Central memory CD4-positive, alpha-beta T cell (primary cell): ENCODE measurements at regions not wholly inside any gene's neighbourhood (a gene's known extent, or its start where the extent isn't known, plus 50 kb on each side); places are given as distances from the start of the nearest gene placed in this dataset.
"Not testable (repeated sequence)": the region's sequence is repeated elsewhere in the genome, so short reads cannot be mapped to it uniquely, and the experiment has no call there.

Experiments
- DNase-seq: peaks from one replicate; pipeline ENCODE4 v3.0.0; 2022

GRCh38 chr3:10667901-10668476 lies 148.0 kb upstream of the SLC6A11 start:
- DNase-seq: no peak

DNA sequence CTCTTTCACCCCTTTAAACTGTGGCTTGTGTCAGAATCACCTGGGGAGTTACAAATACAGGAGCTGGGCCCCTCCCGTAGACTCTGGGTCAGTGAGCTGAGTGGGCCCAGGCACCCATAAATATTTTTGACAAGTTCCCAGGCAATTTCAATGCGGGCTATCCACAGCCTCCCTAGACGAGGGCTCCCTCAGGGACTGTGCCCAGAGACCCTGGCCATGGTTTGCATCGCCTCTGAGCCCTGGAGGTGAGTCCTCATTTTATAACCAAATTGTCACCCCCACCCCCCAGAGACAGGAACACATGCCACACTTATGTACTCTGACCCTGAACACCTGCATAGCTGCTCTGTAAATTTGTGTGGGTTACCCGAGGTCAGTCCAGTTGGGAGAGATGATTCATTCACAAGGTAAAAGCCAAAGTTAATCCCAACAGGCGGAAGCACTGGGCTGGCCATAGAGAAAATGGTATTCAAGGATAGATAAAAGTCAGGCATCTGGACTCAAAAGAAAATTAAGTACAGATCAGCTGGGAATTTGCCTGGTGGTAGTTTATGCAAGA lies 146.5 kb upstream of the SLC6A11 start:
- DNase-seq: no peak

- DNase-seq: no peak
These were observed 143.6 kb upstream of the SLC6A11 start for GRCh38 chr3:10672422-10672821.

DNA sequence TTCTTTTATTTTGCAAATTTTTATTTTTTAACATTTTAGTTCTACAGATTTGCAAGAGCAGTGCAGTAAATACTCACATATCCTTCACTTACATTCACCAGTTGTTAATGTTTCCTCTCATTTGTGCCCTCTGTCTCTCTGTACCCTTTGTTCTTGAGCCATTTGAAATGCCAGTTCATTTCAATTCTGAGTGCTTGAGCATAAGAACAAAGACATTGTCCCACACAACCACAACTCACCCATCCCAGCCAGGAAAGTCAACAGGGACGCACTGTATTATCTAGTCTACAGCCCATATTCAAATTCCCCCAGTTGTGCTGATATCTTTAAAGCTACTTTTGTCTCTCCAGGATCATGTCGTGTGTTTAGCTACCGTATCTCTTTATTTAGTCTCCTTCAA lies 141.4 kb upstream of the SLC6A11 start:
- no peak for DNase-seq

DNA sequence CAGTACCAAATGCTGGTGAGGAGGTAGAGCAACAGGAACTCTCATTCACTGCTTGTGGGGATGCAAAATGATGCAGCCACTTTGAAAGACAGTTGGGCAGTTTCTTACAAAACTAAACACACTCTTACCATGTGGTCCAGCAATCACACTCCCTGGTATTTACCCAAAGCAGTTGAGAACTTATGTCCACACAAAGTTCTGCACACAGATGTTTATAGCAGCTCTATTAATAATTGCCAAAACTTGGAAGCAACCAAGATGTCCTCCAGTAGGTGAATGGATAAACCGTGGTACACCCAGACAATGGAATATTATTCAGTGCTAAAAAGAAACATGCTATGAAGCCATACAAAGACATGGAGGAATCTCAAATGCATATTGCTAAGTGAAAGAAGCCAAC lies 139.1 kb upstream of the SLC6A11 start:
- no peak for DNase-seq

- no peak for DNase-seq
These were observed 137.1 kb upstream of the SLC6A11 start for GRCh38 chr3:10678796-10679376.

DNA sequence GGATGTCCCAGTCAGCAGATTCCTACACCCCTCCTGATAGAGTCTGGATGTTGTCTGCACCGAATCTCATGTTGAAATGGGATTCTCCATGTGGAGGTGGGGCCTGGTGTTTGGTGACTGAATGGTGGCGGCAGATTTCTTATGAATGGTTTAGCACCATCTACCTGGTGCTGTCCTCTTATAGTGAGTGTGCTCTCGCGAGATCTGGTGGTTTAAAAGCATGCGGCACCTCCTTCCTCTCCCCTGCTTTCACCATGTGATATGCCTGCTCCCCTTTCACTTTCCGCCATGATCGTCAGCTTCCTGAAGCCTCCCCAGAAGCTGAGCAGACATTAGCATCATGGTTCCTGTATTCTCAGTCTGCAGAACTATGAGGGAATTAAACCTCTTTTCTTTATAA lies 135.2 kb upstream of the SLC6A11 start:
- no peak for DNase-seq

- no peak for DNase-seq
These were observed 133.3 kb upstream of the SLC6A11 start for GRCh38 chr3:10682692-10683091.

DNA sequence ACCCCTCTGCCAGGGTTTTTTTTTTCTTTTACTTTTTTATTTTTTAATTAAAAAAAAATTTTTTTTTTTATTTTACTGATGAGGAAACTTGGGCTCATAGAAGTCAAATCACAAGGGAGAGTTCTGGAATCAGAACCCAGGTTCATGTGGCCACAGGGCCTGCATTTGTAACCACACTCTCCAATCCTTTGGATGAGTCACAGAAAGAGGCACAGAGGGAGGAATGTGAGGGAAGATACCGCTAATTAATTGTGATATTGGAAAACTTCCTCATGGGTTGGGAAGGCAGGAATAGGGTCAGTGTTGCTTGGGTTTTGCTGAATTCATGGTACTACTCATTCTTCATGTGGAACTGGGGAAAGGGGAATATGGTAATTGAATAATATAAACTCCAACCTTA lies 132.9 kb upstream of the SLC6A11 start:
- no peak for DNase-seq

GRCh38 chr3:10688126-10688525 lies 127.9 kb upstream of the SLC6A11 start:
- no peak for DNase-seq

DNA sequence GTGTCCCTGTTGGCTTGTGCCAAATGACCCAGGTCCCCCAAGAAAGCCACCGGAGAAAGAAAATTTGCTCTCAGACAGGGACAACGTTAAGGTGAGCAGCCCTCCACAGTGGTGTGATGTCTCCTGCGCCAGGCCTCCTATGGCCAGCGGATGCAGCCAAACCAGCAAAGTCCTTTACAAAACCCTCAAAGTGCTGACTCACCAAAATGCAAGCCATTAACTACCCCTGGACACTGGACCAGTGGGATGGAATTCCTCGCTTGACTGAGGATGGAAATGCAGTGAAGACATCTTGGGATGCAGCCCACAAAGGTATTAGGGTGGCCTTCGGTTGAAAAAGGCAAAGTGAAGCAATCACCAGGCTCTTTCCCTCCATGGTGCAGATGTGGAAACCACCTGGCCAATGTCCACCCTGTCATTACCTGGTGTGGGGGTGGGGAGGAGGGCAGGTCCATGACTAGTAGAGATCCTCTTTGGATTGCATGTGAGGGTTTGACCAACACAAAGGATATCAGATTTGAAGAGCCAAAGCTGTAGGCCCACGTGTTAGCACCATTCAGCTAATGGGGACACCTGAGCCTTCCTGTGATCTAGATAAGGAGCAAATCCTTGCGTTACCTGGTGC lies 127.4 kb upstream of the SLC6A11 start:
- DNase-seq: no peak

DNA sequence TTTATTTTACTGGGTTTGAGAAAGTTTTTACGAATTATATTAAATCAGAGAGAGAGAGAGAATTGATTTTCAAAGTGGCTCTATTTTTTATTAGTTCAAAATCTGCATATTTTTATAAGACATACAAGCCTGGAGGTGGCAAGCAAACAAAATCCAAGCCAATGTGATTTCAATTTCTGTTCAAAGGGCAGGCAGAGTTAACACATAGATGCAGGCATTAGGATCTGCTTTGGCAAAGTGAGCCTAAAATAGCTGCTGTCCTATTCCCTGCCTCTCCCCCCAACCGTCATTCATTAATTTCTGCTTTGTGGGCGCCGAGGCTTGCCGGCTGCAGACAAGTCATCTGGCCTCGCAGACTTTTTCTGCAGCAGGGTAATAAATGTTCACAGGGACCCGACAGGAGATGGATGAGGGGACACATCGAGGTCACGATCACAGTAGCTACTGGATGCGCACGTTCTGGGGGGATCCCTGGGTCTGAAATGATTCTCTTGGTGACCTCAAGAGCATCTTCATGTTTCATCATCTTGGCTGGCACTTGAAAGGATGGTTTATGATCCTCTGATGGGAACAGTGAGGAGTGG lies 123.9 kb upstream of the SLC6A11 start:
- DNase-seq: no peak

GRCh38 chr3:10693457-10693856 lies 122.6 kb upstream of the SLC6A11 start:
- DNase-seq: no peak

DNA sequence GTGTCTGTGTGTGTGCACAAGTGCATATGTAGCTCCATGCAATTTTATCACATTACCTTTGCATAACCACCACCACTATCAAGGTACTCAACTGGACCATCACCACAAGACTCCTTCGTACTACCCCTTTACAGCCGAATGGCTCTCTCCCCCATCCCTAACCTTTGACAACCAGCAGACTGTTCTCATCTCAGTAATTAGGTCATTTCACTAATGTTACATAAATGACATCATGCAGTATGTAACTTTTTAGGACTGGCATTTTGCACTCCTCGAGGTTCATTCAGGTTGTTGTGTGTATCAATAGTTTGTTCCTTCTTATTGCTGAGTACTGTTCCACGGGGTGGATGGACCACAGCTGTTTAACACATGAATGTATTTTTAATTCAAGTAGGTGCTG lies 121.8 kb upstream of the SLC6A11 start:
- no peak for DNase-seq

DNA sequence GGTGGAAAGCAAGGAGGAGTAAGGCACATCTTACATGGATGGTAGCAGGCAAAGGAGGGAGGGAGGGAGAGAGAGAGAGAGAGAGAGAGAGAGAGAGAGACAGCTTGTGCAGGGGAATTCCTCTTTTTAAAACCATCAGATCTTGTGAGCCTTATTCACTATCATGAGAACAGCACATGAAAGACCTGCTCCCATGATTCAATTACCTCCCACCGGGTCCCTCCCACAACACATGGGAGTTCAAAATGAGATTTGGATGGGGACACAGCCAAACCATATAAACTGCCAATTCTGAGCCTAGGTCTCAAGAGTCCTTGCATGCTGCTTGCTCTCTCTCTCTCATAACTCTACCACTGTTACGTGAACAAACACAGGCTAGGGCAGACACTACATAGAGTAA lies 120.8 kb upstream of the SLC6A11 start:
- DNase-seq: not testable (repeated sequence)

GRCh38 chr3:10695595-10696285 lies 120.3 kb upstream of the SLC6A11 start:
- DNase-seq: no peak

- no peak for DNase-seq
These were observed 118.1 kb upstream of the SLC6A11 start for GRCh38 chr3:10697918-10698317.

DNA sequence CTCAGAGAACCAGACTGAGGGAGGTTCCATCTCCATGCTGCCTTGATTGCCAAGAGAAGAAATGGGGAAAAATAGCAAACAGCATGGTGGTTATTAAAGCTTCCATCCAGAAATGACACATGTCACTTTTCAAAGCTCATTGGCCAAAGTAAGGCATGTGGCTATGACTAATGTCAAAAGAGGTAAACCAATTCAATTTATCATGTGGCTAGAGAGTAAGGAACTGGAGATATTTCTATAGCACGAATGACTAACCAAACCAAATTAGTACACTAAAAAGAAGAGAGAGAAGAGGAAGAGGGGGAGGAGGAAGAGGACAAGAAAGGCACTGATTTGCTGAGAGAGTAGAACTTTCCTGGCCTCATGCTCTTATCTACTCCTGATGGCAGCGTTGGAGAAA lies 115.2 kb upstream of the SLC6A11 start:
- no peak for DNase-seq

DNA sequence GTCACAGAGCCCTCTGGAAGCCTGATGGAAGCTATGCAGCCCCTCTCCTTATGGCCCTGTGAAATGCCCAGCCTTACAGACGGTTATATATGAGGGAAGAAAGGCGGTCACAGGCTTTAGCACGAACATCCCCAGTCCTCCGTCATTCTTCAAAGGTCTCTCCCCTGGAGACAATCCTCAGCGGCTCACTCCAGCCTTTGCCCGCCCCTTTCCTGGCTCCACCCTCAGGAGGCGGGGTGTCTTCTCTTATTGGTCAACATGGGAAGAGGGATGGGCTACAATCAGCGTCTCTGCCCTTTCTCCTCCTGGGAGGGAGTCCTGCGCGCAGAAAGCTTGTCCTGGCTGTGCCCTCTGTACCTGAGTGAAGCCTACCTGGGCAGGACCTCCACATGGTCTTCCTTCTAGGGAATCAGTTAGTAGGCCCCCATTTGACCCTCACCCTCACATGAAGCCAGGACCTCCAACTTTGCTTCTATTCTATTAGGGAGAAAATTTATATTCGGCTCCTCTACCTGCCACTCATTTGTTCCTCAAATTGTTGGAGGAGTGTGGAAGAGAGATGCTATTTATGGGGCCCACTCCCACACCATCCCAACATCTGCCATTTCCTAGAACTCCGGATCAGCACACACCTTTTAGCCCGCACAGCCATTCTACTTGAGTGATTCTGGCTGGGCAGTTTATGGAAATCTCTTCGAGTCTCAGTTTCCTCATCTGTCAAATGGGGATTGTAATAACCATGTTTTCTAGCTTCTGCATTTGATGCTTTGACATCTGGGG lies 112.9 kb upstream of the SLC6A11 start:
- DNase-seq: no peak

- DNase-seq: no peak
These were observed 112.2 kb upstream of the SLC6A11 start for GRCh38 chr3:10703875-10704274.

DNA sequence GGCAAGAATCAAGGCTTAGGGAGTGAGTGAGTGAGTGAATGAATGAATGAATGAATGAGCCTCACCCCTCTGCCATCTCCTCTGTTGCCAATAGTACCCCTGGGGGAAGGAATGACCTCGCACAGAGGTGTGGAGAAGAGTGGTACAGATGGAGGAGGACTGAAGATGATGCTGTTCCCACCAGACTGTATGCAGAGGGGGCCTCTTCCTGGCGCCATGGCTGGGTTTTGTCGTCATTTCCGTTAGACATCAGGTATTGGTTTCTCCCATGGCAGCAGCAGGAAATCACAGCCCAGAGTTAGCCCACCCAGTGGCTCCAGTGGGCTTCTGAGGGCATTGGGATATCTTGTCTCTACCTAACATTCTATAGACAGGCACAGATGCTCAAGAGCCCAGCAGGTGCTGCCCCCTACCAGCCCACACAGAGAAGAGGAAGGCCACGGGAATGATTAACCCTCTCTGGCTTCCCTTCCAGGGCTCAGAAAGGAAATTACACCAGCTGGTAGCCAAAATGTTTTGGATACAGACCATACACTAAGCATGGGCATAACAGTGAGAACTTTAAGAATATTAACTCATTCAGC lies 109.8 kb upstream of the SLC6A11 start:
- DNase-seq: no peak

DNA sequence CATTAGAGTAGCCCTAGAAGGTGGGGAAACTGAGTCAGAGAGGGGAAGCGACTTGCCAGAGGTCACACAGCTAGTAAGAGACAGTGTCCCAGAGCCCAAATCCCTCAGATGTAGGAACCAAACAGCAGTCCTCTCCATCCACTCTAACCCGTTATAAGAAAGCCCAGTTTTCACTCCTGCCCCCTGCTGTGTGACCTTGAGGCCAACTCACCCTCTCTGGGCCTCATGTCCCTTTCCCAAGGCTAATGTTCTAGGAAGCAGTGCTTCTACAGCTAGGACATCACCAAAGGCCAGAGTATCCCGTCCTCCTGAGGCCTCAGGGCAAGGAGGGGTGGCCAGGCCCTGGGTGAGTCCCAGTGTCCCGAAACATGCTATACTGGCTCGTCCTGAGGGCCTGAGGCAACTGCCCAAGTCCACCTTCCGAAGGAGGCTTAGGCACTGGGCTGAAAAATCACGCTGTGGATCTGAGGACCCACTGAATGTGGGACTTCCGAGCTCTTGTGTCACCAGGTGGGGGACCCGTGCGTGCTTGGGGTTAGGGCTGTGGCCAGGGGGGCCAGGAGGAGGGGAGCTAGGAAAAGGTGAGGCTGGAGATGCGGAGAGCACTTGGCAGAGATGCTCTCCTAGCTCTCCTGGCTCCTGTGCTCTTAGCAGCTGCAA lies 109.2 kb upstream of the SLC6A11 start:
- DNase-seq: no peak
